DND-41 (cell line): ENCODE measurements at regions not wholly inside any gene's neighbourhood (a gene's known extent, or its start where the extent isn't known, plus 50 kb on each side); places are given as distances from the start of the nearest gene placed in this dataset.

Experiments used
- ATAC-seq: fragments of 200-7000 bp; cut with Tn5 transposase; 3 replicates; pipeline ENCODE4 v1.9.1; 2021; ENCODE audit warnings: low read depth; ENCODE audit not compliant: insufficient read depth
- DNase-seq: peaks from one replicate; pipeline ENCODE4 v3.0.0-alpha.2; 2020
- H2AFZ ChIP-seq: 2 replicates; pipeline ENCODE4 v1.6.0; 2012; ENCODE audit warnings: low read depth, low read length
- H3K27ac ChIP-seq: 2 replicates; pipeline ENCODE4 v1.5.1; 2012; ENCODE audit warnings: low read length, inconsistent platforms
- H3K27me3 ChIP-seq: fragments of 200-600 bp; sonication (generic); 2 replicates; pipeline ENCODE4 v1.6.0; 2012; ENCODE audit warnings: low read length, mild to moderate bottlenecking, inconsistent platforms; ENCODE audit not compliant: insufficient read depth, poor library complexity
- H3K36me3 ChIP-seq: 2 replicates; pipeline ENCODE4 v1.5.1; 2012; ENCODE audit warnings: low read length, inconsistent platforms; ENCODE audit not compliant: insufficient read depth
- H3K4me1 ChIP-seq: 2 replicates; pipeline ENCODE4 v1.5.1; 2012; ENCODE audit warnings: mild to moderate bottlenecking, low read length; ENCODE audit not compliant: insufficient read depth
- H3K4me2 ChIP-seq: 2 replicates; pipeline ENCODE4 v1.6.0; 2012; ENCODE audit warnings: mild to moderate bottlenecking, moderate library complexity, low read length, inconsistent platforms; ENCODE audit not compliant: insufficient read depth
- H3K4me3 ChIP-seq, 2 experiments: fragments of 200-600 bp in 1 of 2; shearing (Covaris generic) in 1 of 2; 2 replicates each; pipeline ENCODE4 v1.5.1; 2012 to 2016; ENCODE audit warnings: inconsistent platforms in 2 of 2, low read length in 2 of 2, mild to moderate bottlenecking in 2 of 2, low read depth in 1 of 2, moderate library complexity in 1 of 2
- H3K79me2 ChIP-seq: 2 replicates; pipeline ENCODE4 v1.6.0; 2012; ENCODE audit warnings: low read length, inconsistent platforms; ENCODE audit not compliant: insufficient read depth
- H3K9ac ChIP-seq: 2 replicates; pipeline ENCODE4 v1.6.0; 2012; ENCODE audit warnings: low read depth, mild to moderate bottlenecking, inconsistent platforms, low read length, moderate library complexity
- H3K9me3 ChIP-seq: 2 replicates; pipeline ENCODE4 v1.5.1; 2012; ENCODE audit warnings: low read length, moderate library complexity, mild to moderate bottlenecking, inconsistent platforms; ENCODE audit not compliant: insufficient read depth, severe bottlenecking
- H4K20me1 ChIP-seq: 2 replicates; pipeline ENCODE4 v1.6.0; 2012; ENCODE audit warnings: low read length; ENCODE audit not compliant: insufficient read depth
- CTCF ChIP-seq: IDR thresholded peaks from 2 replicates; pipeline ENCODE4 v1.5.1; 2012; ENCODE audit warnings: borderline replicate concordance, low read length, moderate library complexity, mild to moderate bottlenecking; ENCODE audit not compliant: poor library complexity, severe bottlenecking; ENCODE audit errors: extremely low read depth
- EZH2 ChIP-seq: IDR thresholded peaks from 3 replicates; pipeline ENCODE4 v1.6.1; 2012; ENCODE audit warnings: borderline replicate concordance, low read depth, mild to moderate bottlenecking, moderate library complexity, low read length, inconsistent platforms; ENCODE audit not compliant: severe bottlenecking

GRCh38 chr11:134571301-134571700, 159.3 kb upstream of the B3GAT1 start:
- ATAC-seq (no peak), DNase-seq (peak; percentile 1)
- TF ChIP-seq EZH2, result no peak
- no peak for TF ChIP-seq CTCF
- no peaks in the 10 kb centered on the region for H3K9me3 ChIP-seq
- no peaks in the 10 kb centered on the region for H3K27me3 ChIP-seq
- H3K4me2 ChIP-seq, result no peak overlapping the region
- no peaks in the 10 kb centered on the region for H3K4me1 ChIP-seq
- H3K36me3 ChIP-seq, result no peaks in the 10 kb centered on the region
- H3K79me2 ChIP-seq, result no peaks in the 10 kb centered on the region
- H3K9ac ChIP-seq, result no peak overlapping the region
- H3K27ac ChIP-seq, result no peak overlapping the region
- no peak overlapping the region for H2AFZ ChIP-seq
- H4K20me1 ChIP-seq, result no peaks in the 10 kb centered on the region
- no peak overlapping the region for H3K4me3 ChIP-seq

GRCh38 chr11:134569195-134569594, 157.2 kb upstream of the B3GAT1 start:
- Histone ChIP-seq H2AFZ (no peak overlapping the region), H3K27me3 (no peaks in the 10 kb centered on the region), H3K4me1 (no peaks in the 10 kb centered on the region), H3K79me2 (no peaks in the 10 kb centered on the region), H3K36me3 (no peaks in the 10 kb centered on the region), H3K9me3 (no peaks in the 10 kb centered on the region), H3K4me3 (no peak overlapping the region), H3K9ac (no peak overlapping the region), H3K27ac (no peak overlapping the region), H3K4me2 (no peak overlapping the region), H4K20me1 (no peaks in the 10 kb centered on the region)
- no peak for ATAC-seq
- TF ChIP-seq EZH2, result no peak
- TF ChIP-seq CTCF, result no peak
- no peak for DNase-seq

GRCh38 chr11:134566311-134566710, 154.3 kb upstream of the B3GAT1 start:
- no peak overlapping the region for H3K4me3 ChIP-seq
- H3K4me1 ChIP-seq, result peaks cover 7% of the 10 kb centered on the region
- TF ChIP-seq EZH2, result no peak
- TF ChIP-seq CTCF, result no peak
- H3K79me2 ChIP-seq, result no peaks in the 10 kb centered on the region
- H3K27me3 ChIP-seq, result no peaks in the 10 kb centered on the region
- no peak overlapping the region for H3K4me2 ChIP-seq
- H2AFZ ChIP-seq, result no peak overlapping the region
- no peaks in the 10 kb centered on the region for H3K36me3 ChIP-seq
- no peak overlapping the region for H3K9ac ChIP-seq
- no peaks in the 10 kb centered on the region for H4K20me1 ChIP-seq
- DNase-seq (no peak), ATAC-seq (no peak)
- no peak overlapping the region for H3K27ac ChIP-seq
- no peaks in the 10 kb centered on the region for H3K9me3 ChIP-seq

GRCh38 chr11:134565343-134565891, 153.4 kb upstream of the B3GAT1 start:
- H3K27ac ChIP-seq, result no peak overlapping the region

More at GRCh38 chr11:134565343-134565891, 153.4 kb upstream of the B3GAT1 start:
- Histone ChIP-seq H3K4me1 (peaks cover 16% of the 10 kb centered on the region), H3K79me2 (no peaks in the 10 kb centered on the region), H3K27me3 (no peaks in the 10 kb centered on the region), H3K4me2 (no peak overlapping the region), H2AFZ (no peak overlapping the region), H3K4me3 (no peak overlapping the region), H3K9ac (no peak overlapping the region), H3K36me3 (no peaks in the 10 kb centered on the region), H3K9me3 (no peaks in the 10 kb centered on the region), H4K20me1 (no peaks in the 10 kb centered on the region)
- TF ChIP-seq CTCF (no peak), EZH2 (no peak)
- DNase-seq (no peak), ATAC-seq (no peak)
